Neural progenitor cell (in vitro differentiated cells): ENCODE measurements at regions not wholly inside any gene's neighbourhood (a gene's known extent, or its start where the extent isn't known, plus 50 kb on each side); places are given as distances from the start of the nearest gene placed in this dataset.

ENCODE experiments used
- EZH2 ChIP-seq: fragments of 200-600 bp; sonication (generic); IDR thresholded peaks from 2 replicates; pipeline ENCODE4 v1.6.1; 2017; ENCODE audit warnings: antibody characterized with exemption, mild to moderate bottlenecking, moderate library complexity
- EZH2phosphoT487 ChIP-seq: fragments of 200-600 bp; sonication (generic); IDR thresholded peaks from 2 replicates; pipeline ENCODE4 v1.6.1; 2017; ENCODE audit warnings: antibody characterized with exemption
- TF ChIP-seq, protein P1 (sequence below): fragments of 200-600 bp; sonication (generic); IDR thresholded peaks from 2 replicates; pipeline ENCODE4 v1.5.1; 2017; ENCODE audit warnings: antibody characterized with exemption, mild to moderate bottlenecking

DNA sequence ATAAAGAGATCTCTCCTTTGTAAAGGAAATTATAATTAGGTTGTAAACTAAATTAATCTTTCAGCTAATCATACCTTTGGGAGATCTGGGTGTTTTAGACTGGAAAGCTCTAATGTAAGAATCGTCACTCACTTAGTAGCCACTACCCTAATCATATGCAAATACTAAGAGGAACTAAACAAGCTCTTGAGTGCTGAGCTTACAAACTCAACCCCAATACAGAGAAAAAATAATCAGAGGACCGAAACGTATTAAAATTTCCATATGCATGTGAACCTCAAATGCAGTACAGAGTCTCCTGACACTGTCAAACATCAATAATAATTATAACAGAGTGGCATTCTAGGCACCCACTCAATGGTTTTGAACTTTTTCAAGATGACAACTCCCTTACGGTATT, 235.3 kb upstream of the FOXN3 start:
- TF ChIP-seq EZH2phosphoT487 = no peak
- TF ChIP-seq, protein P1, sequence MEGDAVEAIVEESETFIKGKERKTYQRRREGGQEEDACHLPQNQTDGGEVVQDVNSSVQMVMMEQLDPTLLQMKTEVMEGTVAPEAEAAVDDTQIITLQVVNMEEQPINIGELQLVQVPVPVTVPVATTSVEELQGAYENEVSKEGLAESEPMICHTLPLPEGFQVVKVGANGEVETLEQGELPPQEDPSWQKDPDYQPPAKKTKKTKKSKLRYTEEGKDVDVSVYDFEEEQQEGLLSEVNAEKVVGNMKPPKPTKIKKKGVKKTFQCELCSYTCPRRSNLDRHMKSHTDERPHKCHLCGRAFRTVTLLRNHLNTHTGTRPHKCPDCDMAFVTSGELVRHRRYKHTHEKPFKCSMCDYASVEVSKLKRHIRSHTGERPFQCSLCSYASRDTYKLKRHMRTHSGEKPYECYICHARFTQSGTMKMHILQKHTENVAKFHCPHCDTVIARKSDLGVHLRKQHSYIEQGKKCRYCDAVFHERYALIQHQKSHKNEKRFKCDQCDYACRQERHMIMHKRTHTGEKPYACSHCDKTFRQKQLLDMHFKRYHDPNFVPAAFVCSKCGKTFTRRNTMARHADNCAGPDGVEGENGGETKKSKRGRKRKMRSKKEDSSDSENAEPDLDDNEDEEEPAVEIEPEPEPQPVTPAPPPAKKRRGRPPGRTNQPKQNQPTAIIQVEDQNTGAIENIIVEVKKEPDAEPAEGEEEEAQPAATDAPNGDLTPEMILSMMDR = no peak
- no peak for TF ChIP-seq EZH2
